HCT116 (cell line): ENCODE measurements at regions not wholly inside any gene's neighbourhood (a gene's known extent, or its start where the extent isn't known, plus 50 kb on each side); places are given as distances from the start of the nearest gene placed in this dataset.

Experiments
- ATAC-seq: fragments of 200-7000 bp; cut with Tn5 transposase; 2 replicates; pipeline ENCODE4 v1.9.1; 2020; ENCODE audit warnings: mild to moderate bottlenecking, moderate library complexity
- BruUV-seq: library from RNA; stranded (reverse); fragments of 400-500 nt; replicated peaks from 2 replicates; lab custom pipeline; 2021; lab: Mats Ljungman, UMichigan
- CTCF ChIA-PET: fragments of 300-600 bp; sonication (Branson Sonifier 250); formaldehyde crosslinking; loops from one replicate; lab custom pipeline; 2021; ENCODE audit warnings: antibody characterized with exemption; lab: Charles Lee
- POLR2A ChIA-PET: fragments of 300-600, 350-600 bp; sonication (Branson Sonifier 250); formaldehyde crosslinking; loops from one replicate; lab custom pipeline; 2021; ENCODE audit warnings: antibody characterized with exemption; lab: Charles Lee
- RAD21 ChIA-PET, 2 experiments: fragments of 300-600 bp; sonication (Branson Sonifier 250); formaldehyde crosslinking; loops; one replicate each; lab custom pipeline; 2023; ENCODE audit warnings: low total read pairs in 2 of 2; ENCODE audit not compliant: uncharacterized antibody in 2 of 2, unreplicated experiment in 2 of 2, low non-redundant PET in 1 of 2; lab: Charles Lee
- DNase-seq: peaks from one replicate; pipeline ENCODE4 v3.0.0-alpha.2; 2010; ENCODE audit warnings: low read depth, low spot score
- H2AFZ ChIP-seq: fragments of 200-600 bp; shearing (Covaris generic), sonication (generic); 2 replicates; pipeline ENCODE4 v1.6.1; 2017; ENCODE audit warnings: low read depth, mixed run types, mixed read lengths, antibody characterized with exemption, low read length; ENCODE audit not compliant: poor library complexity, severe bottlenecking
- H3K27ac ChIP-seq: 2 replicates; pipeline ENCODE4 v1.5.1; 2012; ENCODE audit warnings: low read depth, low read length
- H3K27me3 ChIP-seq: fragments of 200-600 bp; sonication (generic); 2 replicates; pipeline ENCODE4 v1.6.1; 2016; ENCODE audit warnings: mixed run types, low read length, mixed read lengths; ENCODE audit not compliant: insufficient read depth
- H3K36me3 ChIP-seq, 2 experiments: fragments of 200-500 bp in 1 of 2; fragments of 200-600 bp in 1 of 2; sonication (Bioruptor generic) in 1 of 2; sonication (generic) in 1 of 2; 2 replicates each; pipeline versions ENCODE4 v1.5.1 to v1.6.1; 2014 to 2016; ENCODE audit warnings: low read length in 2 of 2, inconsistent platforms in 1 of 2, mixed read lengths in 1 of 2, mixed run types in 1 of 2; ENCODE audit not compliant: insufficient read depth in 2 of 2, control insufficient read depth in 1 of 2
- H3K4me1 ChIP-seq, 2 experiments: fragments of 200-600 bp in 1 of 2; sonication (generic) in 1 of 2; 2 replicates each; pipeline versions ENCODE4 v1.5.1 to v1.6.1; 2012 to 2017; ENCODE audit warnings: low read length in 2 of 2, inconsistent platforms in 1 of 2, mild to moderate bottlenecking in 1 of 2, mixed read lengths in 1 of 2, mixed run types in 1 of 2, moderate library complexity in 1 of 2; ENCODE audit not compliant: insufficient read depth in 2 of 2, control insufficient read depth in 1 of 2
- H3K4me2 ChIP-seq: fragments of 200-600 bp; sonication (generic); 2 replicates; pipeline ENCODE4 v1.6.1; 2017; ENCODE audit warnings: mixed run types, low read length, mixed read lengths
- H3K4me3 ChIP-seq, 2 experiments: fragments of 200-600 bp in 1 of 2; sonication (generic) in 1 of 2; replicated peaks in 1 of 2; 2 replicates each; pipeline ENCODE4 v1.5.1; 2011 to 2016; ENCODE audit warnings: low read length in 2 of 2, control low read depth in 1 of 2, low read depth in 1 of 2, mild to moderate bottlenecking in 1 of 2, mixed read lengths in 1 of 2, mixed run types in 1 of 2
- H3K79me2 ChIP-seq: fragments of 200-600 bp; sonication (generic); 2 replicates; pipeline ENCODE4 v1.6.1; 2017; ENCODE audit warnings: mild to moderate bottlenecking, mixed run types, low read length, moderate library complexity, mixed read lengths; ENCODE audit not compliant: insufficient read depth
- H3K9ac ChIP-seq: fragments of 200-600 bp; sonication (generic); 2 replicates; pipeline ENCODE4 v1.6.1; 2016; ENCODE audit warnings: low read length, mixed read lengths
- H3K9me2 ChIP-seq: fragments of 200-600 bp; sonication (generic), shearing (Covaris generic); 2 replicates; pipeline ENCODE4 v1.6.1; 2017; ENCODE audit warnings: mixed run types, mild to moderate bottlenecking, moderate library complexity; ENCODE audit not compliant: insufficient read depth
- H3K9me3 ChIP-seq, 2 experiments: fragments of 200-500 bp in 1 of 2; fragments of 200-600 bp in 1 of 2; sonication (Bioruptor generic) in 1 of 2; sonication (generic) in 1 of 2; 2 replicates each; pipeline ENCODE4 v1.6.1; 2014 to 2017; ENCODE audit warnings: low read length in 2 of 2, mixed read lengths in 2 of 2, inconsistent platforms in 1 of 2, low read depth in 1 of 2, mild to moderate bottlenecking in 1 of 2, mixed run types in 1 of 2, moderate library complexity in 1 of 2; ENCODE audit not compliant: control insufficient read depth in 1 of 2, insufficient read depth in 1 of 2
- H4K20me1 ChIP-seq: fragments of 200-600 bp; sonication (generic), shearing (Covaris generic); 2 replicates; pipeline ENCODE4 v1.6.1; 2017; ENCODE audit warnings: mixed run types, mild to moderate bottlenecking, moderate library complexity; ENCODE audit not compliant: insufficient read depth
- CEBPB ChIP-seq: IDR thresholded peaks from 2 replicates; pipeline ENCODE4 v1.6.1; 2012; ENCODE audit warnings: low read depth
- CTCF ChIP-seq, 3 experiments: fragments of 200-600 bp in 1 of 3; sonication (generic) in 1 of 3; IDR thresholded peaks in 2 of 3; conservative IDR thresholded peaks in 1 of 3; 2 replicates each; pipeline ENCODE4 v1.5.1; 2012 to 2017; ENCODE audit warnings: low read depth in 2 of 3, low read length in 2 of 3, antibody characterized with exemption in 1 of 3, borderline replicate concordance in 1 of 3, control low read depth in 1 of 3, mild to moderate bottlenecking in 1 of 3, mixed read lengths in 1 of 3, mixed run types in 1 of 3, moderate library complexity in 1 of 3; ENCODE audit not compliant: insufficient read depth in 1 of 3
- EZH2phosphoT487 ChIP-seq: fragments of 200-600 bp; IDR thresholded peaks from 2 replicates; pipeline ENCODE4 v1.6.1; 2018; ENCODE audit warnings: antibody characterized with exemption, borderline replicate concordance
- FOSL1 ChIP-seq: IDR thresholded peaks from 2 replicates; pipeline ENCODE4 v1.6.1; 2012; ENCODE audit warnings: low read depth
- POLR2A ChIP-seq: IDR thresholded peaks from 2 replicates; pipeline ENCODE4 v1.7.0; 2011; ENCODE audit warnings: borderline replicate concordance; ENCODE audit not compliant: insufficient read depth, insufficient read length; ENCODE audit errors: extremely low read depth
- POLR2AphosphoS5 ChIP-seq: IDR thresholded peaks from 2 replicates; pipeline ENCODE4 v1.6.1; 2011; ENCODE audit warnings: mild to moderate bottlenecking, low read depth, low read length, moderate library complexity
- SIN3A ChIP-seq: IDR thresholded peaks from 2 replicates; pipeline ENCODE4 v1.6.1; 2012; ENCODE audit warnings: low read depth
- TCF7L2 ChIP-seq: IDR thresholded peaks from 2 replicates; pipeline ENCODE4 v1.7.0; 2011; ENCODE audit warnings: borderline replicate concordance, inconsistent platforms; ENCODE audit not compliant: insufficient read depth, insufficient read length; ENCODE audit errors: extremely low read depth
- ZFX ChIP-seq: fragments of 450-650 bp; IDR thresholded peaks from 2 replicates; pipeline ENCODE4 v1.6.1; 2017
- intact Hi-C: fragments of 100-400 bp; cut with micrococcal nuclease; formaldehyde crosslinking; loops from 2 replicates; pipeline ENCODE4 v1.10.0; 2022
- TF ChIP-seq, protein P1 (sequence below): IDR thresholded peaks from 2 replicates; pipeline ENCODE4 v1.6.1; 2012
- TF ChIP-seq, protein P2 (sequence below): IDR thresholded peaks from 2 replicates; pipeline ENCODE4 v1.6.1; 2012; ENCODE audit warnings: low read depth

DNA sequence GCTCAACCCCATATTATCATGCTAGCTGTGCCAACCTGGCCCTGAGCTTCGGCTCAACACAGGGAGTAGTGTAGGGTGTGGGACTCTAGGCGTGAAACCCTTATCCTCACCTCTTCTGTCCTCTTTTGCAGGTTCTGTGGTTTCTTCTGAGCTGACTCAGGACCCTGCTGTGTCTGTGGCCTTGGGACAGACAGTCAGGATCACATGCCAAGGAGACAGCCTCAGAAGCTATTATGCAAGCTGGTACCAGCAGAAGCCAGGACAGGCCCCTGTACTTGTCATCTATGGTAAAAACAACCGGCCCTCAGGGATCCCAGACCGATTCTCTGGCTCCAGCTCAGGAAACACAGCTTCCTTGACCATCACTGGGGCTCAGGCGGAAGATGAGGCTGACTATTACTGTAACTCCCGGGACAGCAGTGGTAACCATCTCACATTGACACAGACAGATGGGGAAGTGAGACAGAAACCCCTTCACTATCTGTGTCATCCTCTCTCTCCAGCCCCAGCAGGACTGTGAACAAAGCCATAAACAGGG lies 76.4 kb downstream of the GGTLC2 start:
- Histone ChIP-seq H3K4me3 (no peak overlapping the region), H3K4me1 (peaks cover 0 to 6% of the 10 kb centered on the region in 2 experiments; a peak in 1 of 4 replicates), H3K27ac (no peak overlapping the region; the same call in 1 of the 2 replicates), H2AFZ (peak overlapping the region; percentile 19), H3K9me3 (no peaks in the 10 kb centered on the region), H3K4me2 (no peak overlapping the region), H3K79me2 (no peaks in the 10 kb centered on the region), H3K9me2 (no peaks in the 10 kb centered on the region), H3K9ac (no peak overlapping the region), H4K20me1 (no peaks in the 10 kb centered on the region), H3K27me3 (no peaks in the 10 kb centered on the region), H3K36me3 (no peaks in the 10 kb centered on the region)
- RAD21 ChIA-PET, result no interaction called here
- BruUV-seq, result no TSS peak
- POLR2A ChIA-PET, result no interaction called here
- intact Hi-C loops, result no loop called here
- ATAC-seq (peak; percentile 62), DNase-seq (no peak)
- CTCF ChIA-PET, result interaction anchor here (0.6 to 1.9 kb wide), 13 partner anchors 11 to 163 kb away, joined by 3 to 10 read pairs (median 4); no protein-coding TSS in a partner anchor
- TF ChIP-seq, protein P1, sequence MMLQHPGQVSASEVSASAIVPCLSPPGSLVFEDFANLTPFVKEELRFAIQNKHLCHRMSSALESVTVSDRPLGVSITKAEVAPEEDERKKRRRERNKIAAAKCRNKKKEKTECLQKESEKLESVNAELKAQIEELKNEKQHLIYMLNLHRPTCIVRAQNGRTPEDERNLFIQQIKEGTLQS, result no peak
- TF ChIP-seq FOSL1, result no peak
- no peak for TF ChIP-seq CEBPB
- no peak for TF ChIP-seq TCF7L2
- TF ChIP-seq, protein P2, sequence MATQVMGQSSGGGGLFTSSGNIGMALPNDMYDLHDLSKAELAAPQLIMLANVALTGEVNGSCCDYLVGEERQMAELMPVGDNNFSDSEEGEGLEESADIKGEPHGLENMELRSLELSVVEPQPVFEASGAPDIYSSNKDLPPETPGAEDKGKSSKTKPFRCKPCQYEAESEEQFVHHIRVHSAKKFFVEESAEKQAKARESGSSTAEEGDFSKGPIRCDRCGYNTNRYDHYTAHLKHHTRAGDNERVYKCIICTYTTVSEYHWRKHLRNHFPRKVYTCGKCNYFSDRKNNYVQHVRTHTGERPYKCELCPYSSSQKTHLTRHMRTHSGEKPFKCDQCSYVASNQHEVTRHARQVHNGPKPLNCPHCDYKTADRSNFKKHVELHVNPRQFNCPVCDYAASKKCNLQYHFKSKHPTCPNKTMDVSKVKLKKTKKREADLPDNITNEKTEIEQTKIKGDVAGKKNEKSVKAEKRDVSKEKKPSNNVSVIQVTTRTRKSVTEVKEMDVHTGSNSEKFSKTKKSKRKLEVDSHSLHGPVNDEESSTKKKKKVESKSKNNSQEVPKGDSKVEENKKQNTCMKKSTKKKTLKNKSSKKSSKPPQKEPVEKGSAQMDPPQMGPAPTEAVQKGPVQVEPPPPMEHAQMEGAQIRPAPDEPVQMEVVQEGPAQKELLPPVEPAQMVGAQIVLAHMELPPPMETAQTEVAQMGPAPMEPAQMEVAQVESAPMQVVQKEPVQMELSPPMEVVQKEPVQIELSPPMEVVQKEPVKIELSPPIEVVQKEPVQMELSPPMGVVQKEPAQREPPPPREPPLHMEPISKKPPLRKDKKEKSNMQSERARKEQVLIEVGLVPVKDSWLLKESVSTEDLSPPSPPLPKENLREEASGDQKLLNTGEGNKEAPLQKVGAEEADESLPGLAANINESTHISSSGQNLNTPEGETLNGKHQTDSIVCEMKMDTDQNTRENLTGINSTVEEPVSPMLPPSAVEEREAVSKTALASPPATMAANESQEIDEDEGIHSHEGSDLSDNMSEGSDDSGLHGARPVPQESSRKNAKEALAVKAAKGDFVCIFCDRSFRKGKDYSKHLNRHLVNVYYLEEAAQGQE, result no peak
- no peak for TF ChIP-seq EZH2phosphoT487
- no peak for TF ChIP-seq ZFX
- no peak for TF ChIP-seq POLR2AphosphoS5
- no peak for TF ChIP-seq POLR2A
- TF ChIP-seq SIN3A, result no peak
- no peak for TF ChIP-seq CTCF (IDR thresholded peaks at IDR 0.05 in 2 of 3, conservative IDR thresholded peaks at IDR 0.05 in 1 of 3; ENCODE audit: borderline replicate concordance in 1 of 3, insufficient read depth in 1 of 3, low read depth in 2 of 3, low read length in 2 of 3)
